A549 (cell line): ENCODE measurements at regions not wholly inside any gene's neighbourhood (a gene's known extent, or its start where the extent isn't known, plus 50 kb on each side); places are given as distances from the start of the nearest gene placed in this dataset.

Experiments
- ATAC-seq, 2 experiments: fragments of 200-7000 bp in 1 of 2; fragments of >200 bp in 1 of 2; cut with Nextera tagmentation in 1 of 2; cut with Tn5 transposase in 1 of 2; 3 replicates each; pipeline versions ENCODE4 v1.8.0 to v1.9.1; 2018 to 2020; ENCODE audit warnings: mild to moderate bottlenecking in 1 of 2, moderate library complexity in 1 of 2
- CTCF ChIA-PET: fragments of 300-600 bp; sonication (Branson Sonifier 250); formaldehyde crosslinking; extraction: SDS; loops from one replicate; lab custom pipeline; 2021; ENCODE audit warnings: antibody characterized with exemption, inconsistent platforms; lab: Yijun Ruan, JAX
- POLR2A ChIA-PET: fragments of 350-600 bp; formaldehyde crosslinking; extraction: SDS; loops from one replicate; lab custom pipeline; 2021; ENCODE audit warnings: antibody characterized with exemption, inconsistent platforms; lab: Yijun Ruan, JAX
- DNase-seq, 2 experiments: peaks; one replicate each; pipeline versions ENCODE4 v3.0.0 to v3.0.0-alpha.2; 2011 to 2016; ENCODE audit warnings: low read depth in 1 of 2, low spot score in 1 of 2
- FAIRE-seq: peaks from 2 replicates; lab custom pipeline; 2011; peaks lifted over from hg19 to GRCh38; lab: Jason Lieb, UNC
- H3K27ac ChIP-seq, 2 experiments: fragments of >200 bp; sonication (Bioruptor Twin); formaldehyde crosslinking; 3 replicates each; pipeline ENCODE4 v1.5.1; 2016 to 2017
- H3K4me1 ChIP-seq: fragments of >200 bp; sonication (Bioruptor Twin); formaldehyde crosslinking; 3 replicates; pipeline ENCODE4 v1.6.1; 2016
- H3K4me2 ChIP-seq: fragments of >200 bp; sonication (Bioruptor Twin); formaldehyde crosslinking; 3 replicates; pipeline ENCODE4 v1.6.1; 2016
- H3K4me3 ChIP-seq: fragments of >200 bp; sonication (Bioruptor Twin); formaldehyde crosslinking; 3 replicates; pipeline ENCODE4 v1.5.1; 2016
- H3K9me3 ChIP-seq: fragments of >200 bp; sonication (Bioruptor Twin); formaldehyde crosslinking; 3 replicates; pipeline ENCODE4 v1.6.1; 2016
- EHF ChIP-seq: fragments of 250-450 bp; sonication (Bioruptor Pico); IDR thresholded peaks from 2 replicates; pipeline ENCODE4 v1.5.0; 2020; ENCODE audit warnings: mild to moderate bottlenecking
- EHMT2 ChIP-seq: fragments of 200-600 bp; sonication (generic); IDR thresholded peaks from 2 replicates; pipeline ENCODE4 v1.6.1; 2016; ENCODE audit warnings: antibody characterized with exemption, low read depth, mild to moderate bottlenecking, moderate library complexity
- EP300 ChIP-seq, 2 experiments: fragments of >200 bp; sonication (Bioruptor Twin); formaldehyde crosslinking; IDR thresholded peaks; 2 replicates in 1 of 2; 3 replicates in 1 of 2; pipeline ENCODE4 v1.6.1; 2016 to 2017
- FOSL2 ChIP-seq, 2 experiments: fragments of 450-650 bp in 1 of 2; fragments of >200 bp in 1 of 2; sonication (Bioruptor Twin) in 1 of 2; formaldehyde crosslinking; IDR thresholded peaks; 2 replicates each; pipeline versions ENCODE4 v1.5.0 to v1.6.1; 2016 to 2020; ENCODE audit warnings: mild to moderate bottlenecking in 1 of 2, moderate library complexity in 1 of 2
- FOXS1 ChIP-seq: fragments of 250-450 bp; sonication (Bioruptor Pico); IDR thresholded peaks from 2 replicates; pipeline ENCODE4 v1.5.0; 2020; ENCODE audit warnings: mild to moderate bottlenecking, moderate library complexity
- HEYL ChIP-seq: fragments of 250-450 bp; sonication (Bioruptor Pico); IDR thresholded peaks from 2 replicates; pipeline ENCODE4 v1.8.0; 2021; ENCODE audit warnings: mild to moderate bottlenecking, moderate library complexity
- HOXB5 ChIP-seq: fragments of 250-450 bp; sonication (Bioruptor Pico); IDR thresholded peaks from 2 replicates; pipeline ENCODE4 v1.5.0; 2020; ENCODE audit warnings: mild to moderate bottlenecking, moderate library complexity
- JUN ChIP-seq, 2 experiments: fragments of >200 bp; sonication (Bioruptor Twin); formaldehyde crosslinking; IDR thresholded peaks; 2 replicates in 1 of 2; 3 replicates in 1 of 2; pipeline ENCODE4 v1.6.1; 2016 to 2017
- JUNB ChIP-seq: fragments of >200 bp; sonication (Bioruptor Twin); formaldehyde crosslinking; IDR thresholded peaks from 2 replicates; pipeline ENCODE4 v1.6.1; 2016
- KDM1A ChIP-seq: fragments of 200-600 bp; sonication (generic); IDR thresholded peaks from 2 replicates; pipeline ENCODE4 v1.6.1; 2016; ENCODE audit warnings: low read depth, mild to moderate bottlenecking
- NFE2L2 ChIP-seq: fragments of 150-350 bp; conservative IDR thresholded peaks from 2 replicates; pipeline ENCODE4 v1.6.1; 2014; ENCODE audit warnings: low read length
- NR3C1 ChIP-seq: fragments of >200 bp; sonication (Bioruptor Twin); formaldehyde crosslinking; IDR thresholded peaks from 3 replicates; pipeline ENCODE4 v1.6.1; 2017
- RCOR1 ChIP-seq: fragments of 150-350 bp; IDR thresholded peaks from 2 replicates; pipeline ENCODE4 v1.6.1; 2014; ENCODE audit warnings: antibody characterized with exemption, low read length, low read depth
- SMC3 ChIP-seq: fragments of >200 bp; sonication (Bioruptor Twin); formaldehyde crosslinking; IDR thresholded peaks from 3 replicates; pipeline ENCODE4 v1.6.1; 2018; ENCODE audit warnings: inconsistent platforms
- TFCP2L1 ChIP-seq: fragments of 250-450 bp; sonication (Bioruptor Pico); IDR thresholded peaks from 2 replicates; pipeline ENCODE4 v1.5.0; 2021; ENCODE audit warnings: mild to moderate bottlenecking
- ZC3H11A ChIP-seq: fragments of 450-650 bp; IDR thresholded peaks from 2 replicates; pipeline ENCODE4 v1.6.1; 2014; ENCODE audit warnings: antibody characterized with exemption, mild to moderate bottlenecking
- ZNF302 ChIP-seq: fragments of 250-450 bp; sonication (Bioruptor Pico); IDR thresholded peaks from 2 replicates; pipeline ENCODE4 v1.9.0; 2021; ENCODE audit warnings: inconsistent platforms, mild to moderate bottlenecking, moderate library complexity
- WGBS: methylation state at CpG from one replicate; pipeline ENCODE4 v1.1.6; 2017; ENCODE audit errors: missing lambda C conversion rate; 5-methylcytosine and 5-hydroxymethylcytosine counted together
- TF ChIP-seq, protein P1 (sequence below): fragments of 250-450 bp; sonication (Bioruptor Pico); IDR thresholded peaks from 2 replicates; pipeline ENCODE4 v1.5.0; 2021; ENCODE audit warnings: mild to moderate bottlenecking, moderate library complexity, borderline replicate concordance
- TF ChIP-seq, protein P2 (sequence below): IDR thresholded peaks from 2 replicates; pipeline ENCODE4 v1.6.1; 2012; ENCODE audit warnings: low read depth, borderline replicate concordance
- TF ChIP-seq, protein P3 (sequence below): fragments of 200-600 bp; sonication (generic); IDR thresholded peaks from 2 replicates; pipeline ENCODE4 v1.6.1; 2016; ENCODE audit warnings: antibody characterized with exemption, mild to moderate bottlenecking, moderate library complexity
- TF ChIP-seq, protein P4 (sequence below): fragments of >200 bp; sonication (Bioruptor Twin); formaldehyde crosslinking; IDR thresholded peaks from 3 replicates; pipeline ENCODE4 v1.6.1; 2016
- TF ChIP-seq, protein P5 (sequence below): fragments of 150-350 bp; IDR thresholded peaks from 2 replicates; pipeline ENCODE4 v1.6.1; 2014; ENCODE audit warnings: low read depth, mild to moderate bottlenecking, low read length
- TF ChIP-seq, protein P6 (sequence below): fragments of >200 bp; sonication (Bioruptor Twin); formaldehyde crosslinking; IDR thresholded peaks from 2 replicates; pipeline ENCODE4 v1.6.1; 2016

DNA sequence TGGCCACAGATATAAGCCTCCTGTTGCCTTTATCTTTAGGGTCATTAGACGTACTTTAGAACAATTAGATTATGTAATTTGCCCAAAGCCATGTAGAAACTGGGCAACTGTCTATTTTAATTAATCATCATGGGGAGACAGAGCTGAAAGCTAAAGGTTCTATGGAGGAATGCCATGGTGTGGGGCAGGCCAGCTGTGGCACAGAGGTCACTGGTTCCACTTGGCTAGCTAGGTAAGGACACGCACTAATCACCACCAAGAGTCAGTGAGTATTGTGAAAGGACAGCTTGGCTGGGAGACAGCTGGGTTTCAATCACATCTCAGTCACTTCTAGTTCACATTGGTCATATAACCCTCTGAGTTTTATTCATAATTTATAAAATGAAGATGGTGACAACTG lies 81.7 kb downstream of the HMHB1 start:
- ChIA-PET CTCF (no interaction called here), POLR2A (no interaction called here)
- Histone ChIP-seq H3K4me2 (no peak overlapping the region), H3K27ac (no peak overlapping the region), H3K9me3 (no peaks in the 10 kb centered on the region), H3K4me1 (peaks cover 8% of the 10 kb centered on the region; the same call in 2 of the 3 replicates), H3K4me3 (no peak overlapping the region)
- DNase-seq (no peak), FAIRE-seq (no peak), ATAC-seq (no peak)
- TF ChIP-seq, protein P1, sequence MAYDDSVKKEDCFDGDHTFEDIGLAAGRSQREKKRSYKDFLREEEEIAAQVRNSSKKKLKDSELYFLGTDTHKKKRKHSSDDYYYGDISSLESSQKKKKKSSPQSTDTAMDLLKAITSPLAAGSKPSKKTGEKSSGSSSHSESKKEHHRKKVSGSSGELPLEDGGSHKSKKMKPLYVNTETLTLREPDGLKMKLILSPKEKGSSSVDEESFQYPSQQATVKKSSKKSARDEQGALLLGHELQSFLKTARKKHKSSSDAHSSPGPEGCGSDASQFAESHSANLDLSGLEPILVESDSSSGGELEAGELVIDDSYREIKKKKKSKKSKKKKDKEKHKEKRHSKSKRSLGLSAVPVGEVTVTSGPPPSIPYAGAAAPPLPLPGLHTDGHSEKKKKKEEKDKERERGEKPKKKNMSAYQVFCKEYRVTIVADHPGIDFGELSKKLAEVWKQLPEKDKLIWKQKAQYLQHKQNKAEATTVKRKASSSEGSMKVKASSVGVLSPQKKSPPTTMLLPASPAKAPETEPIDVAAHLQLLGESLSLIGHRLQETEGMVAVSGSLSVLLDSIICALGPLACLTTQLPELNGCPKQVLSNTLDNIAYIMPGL: no peak
- TF ChIP-seq TFCP2L1: no peak
- TF ChIP-seq NR3C1: no peak
- TF ChIP-seq ZNF302 (CRISPR knock-in tag): no peak
- TF ChIP-seq, protein P2, sequence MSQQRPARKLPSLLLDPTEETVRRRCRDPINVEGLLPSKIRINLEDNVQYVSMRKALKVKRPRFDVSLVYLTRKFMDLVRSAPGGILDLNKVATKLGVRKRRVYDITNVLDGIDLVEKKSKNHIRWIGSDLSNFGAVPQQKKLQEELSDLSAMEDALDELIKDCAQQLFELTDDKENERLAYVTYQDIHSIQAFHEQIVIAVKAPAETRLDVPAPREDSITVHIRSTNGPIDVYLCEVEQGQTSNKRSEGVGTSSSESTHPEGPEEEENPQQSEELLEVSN: no peak
- no peak for TF ChIP-seq HEYL
- TF ChIP-seq FOXS1 (CRISPR knock-in tag): no peak
- no peak for TF ChIP-seq FOSL2 (IDR thresholded peaks at IDR 0.05)
- TF ChIP-seq FOSL2 (CRISPR knock-in tag; IDR thresholded peaks at IDR 0.05): no peak
- no peak for TF ChIP-seq EP300 (IDR thresholded peaks at IDR 0.05)
- TF ChIP-seq JUNB: no peak
- 88% methylated on average over 2 of the region's 2 CpGs for WGBS

DNA sequence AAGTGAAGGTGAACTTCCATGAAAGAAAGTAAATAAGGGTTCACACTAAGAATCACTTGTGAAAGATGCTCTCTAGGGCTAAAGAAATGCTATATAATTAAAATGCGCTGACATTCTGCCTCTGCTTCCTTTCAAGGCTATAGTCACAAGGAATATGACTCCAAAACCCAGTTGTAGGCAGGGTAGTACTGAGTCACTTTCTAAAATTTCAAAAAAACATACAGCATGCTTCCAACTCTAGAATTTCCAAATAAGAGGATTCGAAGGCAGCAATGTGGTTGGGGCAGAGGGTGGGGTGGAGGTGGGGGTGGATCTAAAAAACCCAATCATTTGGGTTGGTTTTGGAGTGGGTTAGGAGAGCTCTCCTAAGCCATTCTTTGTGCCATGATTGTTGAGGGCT lies 84.6 kb downstream of the HMHB1 start:
- no peak for FAIRE-seq
- POLR2A ChIA-PET: interaction anchor here (0.6 kb wide), 1 partner anchor 159 kb away, joined by 3 read pairs; no protein-coding TSS in a partner anchor
- Histone ChIP-seq H3K4me1 (peaks cover 7% of the 10 kb centered on the region; the same call in 2 of the 3 replicates), H3K27ac (peak overlapping the region in 1 of 2 experiments; percentile 22; a peak in 1 of 6 replicates), H3K4me2 (peak overlapping the region; percentile 23; the same call in 1 of the 3 replicates), H3K9me3 (no peaks in the 10 kb centered on the region), H3K4me3 (no peak overlapping the region)
- ATAC-seq: no peak
- TF ChIP-seq, protein P3, sequence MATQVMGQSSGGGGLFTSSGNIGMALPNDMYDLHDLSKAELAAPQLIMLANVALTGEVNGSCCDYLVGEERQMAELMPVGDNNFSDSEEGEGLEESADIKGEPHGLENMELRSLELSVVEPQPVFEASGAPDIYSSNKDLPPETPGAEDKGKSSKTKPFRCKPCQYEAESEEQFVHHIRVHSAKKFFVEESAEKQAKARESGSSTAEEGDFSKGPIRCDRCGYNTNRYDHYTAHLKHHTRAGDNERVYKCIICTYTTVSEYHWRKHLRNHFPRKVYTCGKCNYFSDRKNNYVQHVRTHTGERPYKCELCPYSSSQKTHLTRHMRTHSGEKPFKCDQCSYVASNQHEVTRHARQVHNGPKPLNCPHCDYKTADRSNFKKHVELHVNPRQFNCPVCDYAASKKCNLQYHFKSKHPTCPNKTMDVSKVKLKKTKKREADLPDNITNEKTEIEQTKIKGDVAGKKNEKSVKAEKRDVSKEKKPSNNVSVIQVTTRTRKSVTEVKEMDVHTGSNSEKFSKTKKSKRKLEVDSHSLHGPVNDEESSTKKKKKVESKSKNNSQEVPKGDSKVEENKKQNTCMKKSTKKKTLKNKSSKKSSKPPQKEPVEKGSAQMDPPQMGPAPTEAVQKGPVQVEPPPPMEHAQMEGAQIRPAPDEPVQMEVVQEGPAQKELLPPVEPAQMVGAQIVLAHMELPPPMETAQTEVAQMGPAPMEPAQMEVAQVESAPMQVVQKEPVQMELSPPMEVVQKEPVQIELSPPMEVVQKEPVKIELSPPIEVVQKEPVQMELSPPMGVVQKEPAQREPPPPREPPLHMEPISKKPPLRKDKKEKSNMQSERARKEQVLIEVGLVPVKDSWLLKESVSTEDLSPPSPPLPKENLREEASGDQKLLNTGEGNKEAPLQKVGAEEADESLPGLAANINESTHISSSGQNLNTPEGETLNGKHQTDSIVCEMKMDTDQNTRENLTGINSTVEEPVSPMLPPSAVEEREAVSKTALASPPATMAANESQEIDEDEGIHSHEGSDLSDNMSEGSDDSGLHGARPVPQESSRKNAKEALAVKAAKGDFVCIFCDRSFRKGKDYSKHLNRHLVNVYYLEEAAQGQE: no peak
- TF ChIP-seq KDM1A (no peak), SMC3 (no peak), RCOR1 (no peak), EHF (no peak), ZC3H11A (no peak), FOSL2 (IDR thresholded peaks at IDR 0.05) (no peak), FOSL2 (CRISPR knock-in tag; IDR thresholded peaks at IDR 0.05) (no peak), JUNB (no peak), HOXB5 (no peak), NR3C1 (no peak), ZNF302 (CRISPR knock-in tag) (no peak), NFE2L2 (no peak), EHMT2 (no peak), JUN (IDR thresholded peaks at IDR 0.05) (no peak)
- TF ChIP-seq, protein P4, sequence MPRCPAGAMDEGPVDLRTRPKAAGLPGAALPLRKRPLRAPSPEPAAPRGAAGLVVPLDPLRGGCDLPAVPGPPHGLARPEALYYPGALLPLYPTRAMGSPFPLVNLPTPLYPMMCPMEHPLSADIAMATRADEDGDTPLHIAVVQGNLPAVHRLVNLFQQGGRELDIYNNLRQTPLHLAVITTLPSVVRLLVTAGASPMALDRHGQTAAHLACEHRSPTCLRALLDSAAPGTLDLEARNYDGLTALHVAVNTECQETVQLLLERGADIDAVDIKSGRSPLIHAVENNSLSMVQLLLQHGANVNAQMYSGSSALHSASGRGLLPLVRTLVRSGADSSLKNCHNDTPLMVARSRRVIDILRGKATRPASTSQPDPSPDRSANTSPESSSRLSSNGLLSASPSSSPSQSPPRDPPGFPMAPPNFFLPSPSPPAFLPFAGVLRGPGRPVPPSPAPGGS: no peak
- TF ChIP-seq, protein P5, sequence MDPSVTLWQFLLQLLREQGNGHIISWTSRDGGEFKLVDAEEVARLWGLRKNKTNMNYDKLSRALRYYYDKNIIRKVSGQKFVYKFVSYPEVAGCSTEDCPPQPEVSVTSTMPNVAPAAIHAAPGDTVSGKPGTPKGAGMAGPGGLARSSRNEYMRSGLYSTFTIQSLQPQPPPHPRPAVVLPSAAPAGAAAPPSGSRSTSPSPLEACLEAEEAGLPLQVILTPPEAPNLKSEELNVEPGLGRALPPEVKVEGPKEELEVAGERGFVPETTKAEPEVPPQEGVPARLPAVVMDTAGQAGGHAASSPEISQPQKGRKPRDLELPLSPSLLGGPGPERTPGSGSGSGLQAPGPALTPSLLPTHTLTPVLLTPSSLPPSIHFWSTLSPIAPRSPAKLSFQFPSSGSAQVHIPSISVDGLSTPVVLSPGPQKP: no peak
- TF ChIP-seq, protein P6, sequence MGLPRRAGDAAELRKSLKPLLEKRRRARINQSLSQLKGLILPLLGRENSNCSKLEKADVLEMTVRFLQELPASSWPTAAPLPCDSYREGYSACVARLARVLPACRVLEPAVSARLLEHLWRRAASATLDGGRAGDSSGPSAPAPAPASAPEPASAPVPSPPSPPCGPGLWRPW: no peak
- 94% methylated on average over 2 of the region's 2 CpGs for WGBS
- no peak for DNase-seq
- CTCF ChIA-PET: interaction anchor here (0.9 kb wide), 1 partner anchor 21 kb away, joined by 4 read pairs; no protein-coding TSS in a partner anchor
